Omental fat pad (tissue), 3 donors: ENCODE measurements at regions not wholly inside any gene's neighbourhood (a gene's known extent, or its start where the extent isn't known, plus 50 kb on each side); places are given as distances from the start of the nearest gene placed in this dataset.

Experiments
- ATAC-seq: fragments of 150-250 bp; one replicate; pipeline ENCODE4 v1.9.1; 2016; ENCODE audit warnings: mild to moderate bottlenecking, moderate library complexity; ENCODE audit not compliant: low FRiP score
- DNase-seq: peaks from one replicate; pipeline ENCODE4 v3.0.0-alpha.2; 2019; ENCODE audit warnings: low spot score
- TF ChIP-seq, protein P1 (sequence below), 3 donors: fragments of 450-650 bp; IDR thresholded peaks; one replicate each; pipeline ENCODE4 v1.5.1; 2016 to 2017; ENCODE audit warnings: antibody characterized with exemption in 3 of 3, mild to moderate bottlenecking in 3 of 3, moderate library complexity in 2 of 3

DNA sequence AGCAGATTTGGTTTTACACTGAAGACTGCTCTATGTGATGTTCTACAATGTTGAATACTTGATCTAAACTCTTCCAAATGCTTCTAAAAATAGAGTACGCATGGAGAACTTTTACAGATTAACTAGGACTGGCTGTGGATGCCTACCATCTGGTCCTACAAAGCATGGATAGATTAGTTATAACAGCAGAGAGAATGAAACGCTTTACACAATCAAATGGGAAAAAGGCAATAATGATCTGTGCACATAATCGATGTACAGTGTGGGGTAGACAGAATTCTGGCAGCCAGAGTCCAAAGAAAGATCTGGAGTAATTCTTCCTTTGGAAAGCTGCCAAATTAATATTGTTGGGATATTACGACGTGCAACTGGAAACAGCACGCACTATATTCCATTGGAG, 1885.5 kb upstream of the PRR20A start:
- ATAC-seq (no peak), DNase-seq (no peak)
- TF ChIP-seq, protein P1, sequence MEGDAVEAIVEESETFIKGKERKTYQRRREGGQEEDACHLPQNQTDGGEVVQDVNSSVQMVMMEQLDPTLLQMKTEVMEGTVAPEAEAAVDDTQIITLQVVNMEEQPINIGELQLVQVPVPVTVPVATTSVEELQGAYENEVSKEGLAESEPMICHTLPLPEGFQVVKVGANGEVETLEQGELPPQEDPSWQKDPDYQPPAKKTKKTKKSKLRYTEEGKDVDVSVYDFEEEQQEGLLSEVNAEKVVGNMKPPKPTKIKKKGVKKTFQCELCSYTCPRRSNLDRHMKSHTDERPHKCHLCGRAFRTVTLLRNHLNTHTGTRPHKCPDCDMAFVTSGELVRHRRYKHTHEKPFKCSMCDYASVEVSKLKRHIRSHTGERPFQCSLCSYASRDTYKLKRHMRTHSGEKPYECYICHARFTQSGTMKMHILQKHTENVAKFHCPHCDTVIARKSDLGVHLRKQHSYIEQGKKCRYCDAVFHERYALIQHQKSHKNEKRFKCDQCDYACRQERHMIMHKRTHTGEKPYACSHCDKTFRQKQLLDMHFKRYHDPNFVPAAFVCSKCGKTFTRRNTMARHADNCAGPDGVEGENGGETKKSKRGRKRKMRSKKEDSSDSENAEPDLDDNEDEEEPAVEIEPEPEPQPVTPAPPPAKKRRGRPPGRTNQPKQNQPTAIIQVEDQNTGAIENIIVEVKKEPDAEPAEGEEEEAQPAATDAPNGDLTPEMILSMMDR (IDR thresholded peaks at IDR 0.05), result no peak

DNA sequence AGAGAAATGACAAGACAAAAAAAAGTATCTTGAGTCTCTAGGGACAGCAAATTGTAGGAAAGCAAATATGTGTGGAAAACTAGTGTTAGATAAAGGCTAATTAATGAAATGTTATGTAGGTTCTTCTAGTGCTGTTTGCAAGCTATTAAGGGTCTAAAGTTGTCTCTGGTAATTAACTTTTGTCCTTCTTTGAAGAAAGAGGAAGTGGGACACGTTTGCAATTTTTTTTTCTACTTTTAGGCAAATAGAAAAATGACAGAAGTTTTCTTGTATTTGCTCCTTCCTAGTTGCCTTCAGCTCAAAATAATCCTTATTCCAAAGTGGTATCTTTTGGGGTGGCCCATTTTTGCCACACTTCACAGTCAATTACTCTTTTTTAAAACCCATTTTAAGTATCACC, 1877.7 kb upstream of the PRR20A start:
- TF ChIP-seq, protein P1 (IDR thresholded peaks at IDR 0.05), result no peak
- DNase-seq, result no peak
- no peak for ATAC-seq

DNA sequence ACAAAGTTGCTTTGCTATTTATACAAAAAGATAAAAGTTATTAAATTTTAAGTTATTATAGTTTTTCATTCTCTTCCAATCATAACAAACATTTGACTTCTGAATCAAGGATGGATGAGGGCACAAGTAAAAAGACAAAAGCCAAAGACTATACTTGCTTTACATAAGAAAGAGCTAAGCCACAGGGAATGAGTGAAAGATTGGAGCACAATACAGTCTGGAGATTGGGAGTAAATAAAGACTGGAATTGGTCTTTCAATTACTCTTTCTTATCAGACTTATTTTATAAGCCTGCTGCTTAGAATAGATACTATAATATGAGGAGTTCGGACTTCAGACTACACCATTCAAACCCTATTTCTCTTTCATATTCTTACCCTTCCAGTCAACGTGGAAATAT, 1874.1 kb upstream of the PRR20A start:
- TF ChIP-seq, protein P1 (IDR thresholded peaks at IDR 0.05), result no peak
- DNase-seq (no peak), ATAC-seq (no peak)

DNA sequence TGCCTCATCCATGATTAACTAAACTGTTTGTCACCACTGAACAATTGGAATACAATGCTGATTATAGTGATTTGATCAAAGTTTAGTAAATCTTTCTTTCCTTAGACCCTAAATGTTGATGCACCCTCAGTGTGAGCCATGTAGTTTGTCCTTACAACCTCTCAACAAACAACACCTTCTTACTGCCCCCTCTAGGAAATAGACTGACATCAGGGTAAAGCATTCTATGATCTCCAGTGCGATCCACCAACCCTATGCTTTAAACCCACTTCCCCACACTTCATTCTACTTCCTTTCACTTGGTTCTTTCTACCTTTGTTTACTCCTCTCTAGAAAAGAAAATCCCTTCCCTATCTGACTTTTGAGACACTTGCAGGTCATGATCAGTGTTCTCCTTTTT, 1842.5 kb upstream of the PRR20A start:
- DNase-seq, result no peak
- TF ChIP-seq, protein P1 (IDR thresholded peaks at IDR 0.05), result no peak
- ATAC-seq, result no peak

DNA sequence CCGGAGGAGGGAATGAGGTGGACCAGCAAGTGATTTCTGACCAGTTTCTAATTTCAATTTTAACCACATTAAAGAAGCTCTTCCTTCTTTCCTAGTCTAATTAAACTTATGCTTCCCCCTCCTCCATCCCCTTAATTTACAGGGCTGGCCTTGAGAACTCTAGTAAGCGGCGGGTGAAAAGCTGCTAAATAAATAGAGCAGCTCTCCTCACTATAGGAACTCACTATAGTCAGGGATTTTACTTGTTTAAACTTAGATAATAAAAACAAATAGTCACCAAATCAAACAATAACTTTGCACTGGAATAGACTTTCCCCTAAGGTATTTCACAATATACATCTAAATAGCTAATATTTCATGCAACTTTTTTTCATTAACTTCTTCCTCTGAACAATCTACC, 1838.2 kb upstream of the PRR20A start:
- DNase-seq (no peak), ATAC-seq (no peak)
- TF ChIP-seq, protein P1 (IDR thresholded peaks at IDR 0.05), result no peak

DNA sequence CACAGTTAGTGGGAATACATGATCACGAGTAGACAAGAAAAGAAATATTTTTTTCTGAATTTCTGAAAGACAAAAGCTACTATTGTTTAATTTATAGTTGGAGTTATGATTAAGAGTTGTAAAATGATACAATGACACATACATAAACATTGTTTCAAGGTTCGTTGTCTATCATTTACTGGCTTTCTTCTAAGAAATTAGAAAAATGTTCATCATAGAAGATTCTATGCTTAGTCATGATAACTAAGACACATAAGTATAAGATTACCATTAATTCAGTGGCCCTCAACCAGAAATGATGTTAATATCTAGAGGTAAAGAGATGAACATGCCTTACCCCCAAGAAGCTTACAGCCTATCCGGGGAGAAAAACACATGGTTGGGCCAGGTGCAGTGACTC, 1832.8 kb upstream of the PRR20A start:
- ATAC-seq (no peak), DNase-seq (no peak)
- TF ChIP-seq, protein P1 (IDR thresholded peaks at IDR 0.05), result no peak

DNA sequence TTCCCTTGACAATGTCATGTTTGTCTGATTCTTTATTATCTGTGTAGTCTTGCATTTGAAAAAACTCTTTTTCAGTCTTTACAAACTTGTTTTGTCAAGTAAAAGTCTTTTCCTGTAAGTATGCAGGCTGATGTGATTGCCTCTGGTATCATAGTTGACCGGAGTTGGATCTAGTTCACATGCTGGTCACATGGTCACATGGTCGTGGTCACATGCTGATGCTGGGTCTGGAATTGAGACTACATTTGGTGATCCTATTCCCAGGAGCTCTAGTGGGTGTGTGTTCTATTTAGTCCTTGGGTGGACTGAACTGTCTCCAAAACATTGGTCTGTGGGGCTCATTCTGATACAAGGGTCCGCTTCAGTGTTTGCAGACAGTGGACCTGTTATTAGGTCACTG, 1798.8 kb upstream of the PRR20A start:
- TF ChIP-seq, protein P1 (IDR thresholded peaks at IDR 0.05), result no peak
- ATAC-seq (no peak), DNase-seq (no peak)
